ENCODE measurements at regions not wholly inside any gene's neighbourhood (a gene's known extent, or its start where the extent isn't known, plus 50 kb on each side); places are given as distances from the start of the nearest gene placed in this dataset.

- DNase-seq (ENCODE audit: low spot score) = no peak
These were observed 358.6 kb downstream of the RBM43 start for GRCh38 chr2:150903055-150903454.

- DNase-seq (ENCODE audit: low spot score) = no peak
These were observed 360.8 kb downstream of the RBM43 start for GRCh38 chr2:150900913-150901312.

GRCh38 chr2:150895968-150896367 is 365.7 kb downstream of the RBM43 start:
- DNase-seq (ENCODE audit: low spot score) = no peak

GRCh38 chr2:150889141-150889540 is 372.5 kb downstream of the RBM43 start:
- no peak for DNase-seq (ENCODE audit: low spot score)

GRCh38 chr2:150888337-150888736 is 373.3 kb downstream of the RBM43 start:
- DNase-seq (ENCODE audit: low spot score) = no peak

- DNase-seq (ENCODE audit: low spot score) = peak; percentile 1
These were observed 373.7 kb downstream of the RBM43 start for GRCh38 chr2:150887926-150888325.

GRCh38 chr2:150885774-150886386 is 375.8 kb downstream of the RBM43 start:
- no peak for DNase-seq (ENCODE audit: low spot score)

- DNase-seq (ENCODE audit: low spot score) = no peak
These were observed 376.4 kb downstream of the RBM43 start for GRCh38 chr2:150885236-150885635.

GRCh38 chr2:150883613-150883895 is 378.1 kb downstream of the RBM43 start:
- no peak for DNase-seq (ENCODE audit: low spot score)

- no peak for DNase-seq (ENCODE audit: low spot score)
These were observed 378.7 kb downstream of the RBM43 start for GRCh38 chr2:150882751-150883612.

GRCh38 chr2:150880986-150881385 is 380.7 kb downstream of the RBM43 start:
- no peak for DNase-seq (ENCODE audit: low spot score)

- DNase-seq (ENCODE audit: low spot score) = peak; percentile 0
These were observed 383.3 kb downstream of the RBM43 start for GRCh38 chr2:150878356-150878755.

- DNase-seq (ENCODE audit: low spot score) = no peak
These were observed 385.3 kb downstream of the RBM43 start for GRCh38 chr2:150876251-150876950.

GRCh38 chr2:150873396-150873772 is 385.9 kb upstream of the RND3 start:
- no peak for DNase-seq (ENCODE audit: low spot score)

- no peak for DNase-seq (ENCODE audit: low spot score)
These were observed 385.4 kb upstream of the RND3 start for GRCh38 chr2:150872756-150873395.

GRCh38 chr2:150866431-150866830 is 379.0 kb upstream of the RND3 start:
- no peak for DNase-seq (ENCODE audit: low spot score)

GRCh38 chr2:150863691-150864090 is 376.2 kb upstream of the RND3 start:
- no peak for DNase-seq (ENCODE audit: low spot score)

GRCh38 chr2:150860301-150860700 is 372.8 kb upstream of the RND3 start:
- DNase-seq (ENCODE audit: low spot score) = no peak

- no peak for DNase-seq (ENCODE audit: low spot score)
These were observed 372.4 kb upstream of the RND3 start for GRCh38 chr2:150859877-150860276.

GRCh38 chr2:150859162-150859561 is 371.7 kb upstream of the RND3 start:
- DNase-seq (ENCODE audit: low spot score) = no peak

GRCh38 chr2:150858382-150858781 is 370.9 kb upstream of the RND3 start:
- DNase-seq (ENCODE audit: low spot score) = no peak

- no peak for DNase-seq (ENCODE audit: low spot score)
These were observed 369.3 kb upstream of the RND3 start for GRCh38 chr2:150856596-150857281.

All from kidney capillary endothelial cell (primary cell).